OCI-LY3 (cell line): ENCODE measurements at regions not wholly inside any gene's neighbourhood (a gene's known extent, or its start where the extent isn't known, plus 50 kb on each side); places are given as distances from the start of the nearest gene placed in this dataset.
"Not testable (repeated sequence)": the region's sequence is repeated elsewhere in the genome, so short reads cannot be mapped to it uniquely, and the experiment has no call there.

Source experiments
- H2AFZ ChIP-seq: fragments of 200-600, 300-600 bp; shearing (Covaris generic); 2 replicates; pipeline ENCODE4 v1.6.0; 2014; ENCODE audit warnings: antibody characterized with exemption, low read depth, low read length
- H3K27ac ChIP-seq: fragments of 200-600, 300-600 bp; sonication (generic); 2 replicates; pipeline ENCODE4 v1.5.1; 2014; ENCODE audit warnings: mild to moderate bottlenecking, low read length, moderate library complexity, mixed read lengths
- H3K27me3 ChIP-seq: fragments of 200-600, 300-600 bp; sonication (generic); 2 replicates; pipeline ENCODE4 v1.6.1; 2014; ENCODE audit warnings: low read depth, low read length, mixed read lengths
- H3K36me3 ChIP-seq: fragments of 200-600, 300-600 bp; sonication (generic); replicated peaks from 2 replicates; pipeline ENCODE3; 2014; ENCODE audit warnings: low read depth, low read length, mixed read lengths
- H3K4me1 ChIP-seq: fragments of 300-600, 200-600 bp; sonication (generic); 2 replicates; pipeline ENCODE4 v1.6.1; 2014; ENCODE audit warnings: low read length, mixed read lengths
- H3K4me2 ChIP-seq: fragments of 200-600, 300-600 bp; sonication (generic); 2 replicates; pipeline ENCODE4 v1.6.1; 2014; ENCODE audit warnings: low read length, mixed read lengths
- H3K4me3 ChIP-seq: fragments of 300-600, 200-600 bp; sonication (generic); 2 replicates; pipeline ENCODE4 v1.5.1; 2014; ENCODE audit warnings: antibody characterized with exemption, mild to moderate bottlenecking, low read length, moderate library complexity
- H3K79me2 ChIP-seq: fragments of 300-600, 200-600 bp; shearing (Covaris generic); 2 replicates; pipeline ENCODE4 v1.6.1; 2014; ENCODE audit warnings: mild to moderate bottlenecking, low read length, mixed read lengths
- H3K9ac ChIP-seq: fragments of 300-600, 200-600 bp; shearing (Covaris generic); 2 replicates; pipeline ENCODE4 v1.6.0; 2014; ENCODE audit warnings: mild to moderate bottlenecking, low read length, moderate library complexity
- H3K9me3 ChIP-seq: fragments of 200-600, 300-600 bp; shearing (Covaris generic); 2 replicates; pipeline ENCODE4 v1.6.1; 2014; ENCODE audit warnings: low read length, mixed read lengths; ENCODE audit not compliant: insufficient read depth
- H4K20me1 ChIP-seq: fragments of 200-600, 300-600 bp; sonication (generic); 2 replicates; pipeline ENCODE4 v1.6.1; 2016; ENCODE audit warnings: low read length, mixed read lengths; ENCODE audit not compliant: insufficient read depth
- EZH2phosphoT487 ChIP-seq: fragments of 200-600 bp; shearing (Covaris generic); IDR thresholded peaks from 2 replicates; pipeline ENCODE4 v1.6.1; 2018; ENCODE audit warnings: antibody characterized with exemption, mixed run types, low read depth
- TF ChIP-seq, protein P1 (sequence below): fragments of 200-600, 300-600 bp; sonication (generic); IDR thresholded peaks from 2 replicates; pipeline ENCODE4 v1.5.1; 2014; ENCODE audit warnings: antibody characterized with exemption, low read length, low read depth

GRCh38 chr17:22119016-22119415 is 426.7 kb downstream of the KCNJ18 start:
- H4K20me1 ChIP-seq, H3K79me2 ChIP-seq, H2AFZ ChIP-seq, H3K9me3 ChIP-seq, H3K4me1 ChIP-seq, H3K27ac ChIP-seq, H3K36me3 ChIP-seq, H3K27me3 ChIP-seq, H3K9ac ChIP-seq, H3K4me3 ChIP-seq, H3K4me2 ChIP-seq: not testable (repeated sequence)

DNA sequence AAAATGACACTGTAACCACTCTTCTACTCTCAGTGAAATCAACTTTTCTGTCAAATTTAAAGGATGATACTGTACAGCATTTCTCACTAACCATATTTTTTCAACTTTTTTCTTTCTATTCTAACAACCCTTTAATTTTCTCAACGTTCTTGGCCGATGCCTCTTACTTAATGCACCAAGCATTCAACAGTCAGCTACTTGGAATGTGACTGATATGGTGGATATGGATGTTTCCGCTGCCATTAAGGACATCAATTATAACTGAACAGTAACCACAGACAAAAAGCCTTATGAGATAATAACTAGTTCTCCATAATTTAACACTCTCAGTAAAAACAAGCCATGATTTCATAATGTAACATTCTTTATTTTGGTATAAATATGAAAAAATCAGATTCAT is 427.4 kb downstream of the KCNJ18 start:
- H4K20me1 ChIP-seq, H3K27me3 ChIP-seq, H3K36me3 ChIP-seq, H3K9ac ChIP-seq, H3K4me1 ChIP-seq, H3K4me3 ChIP-seq, H3K4me2 ChIP-seq, H3K79me2 ChIP-seq, H3K27ac ChIP-seq, H3K9me3 ChIP-seq, H2AFZ ChIP-seq: not testable (repeated sequence)

DNA sequence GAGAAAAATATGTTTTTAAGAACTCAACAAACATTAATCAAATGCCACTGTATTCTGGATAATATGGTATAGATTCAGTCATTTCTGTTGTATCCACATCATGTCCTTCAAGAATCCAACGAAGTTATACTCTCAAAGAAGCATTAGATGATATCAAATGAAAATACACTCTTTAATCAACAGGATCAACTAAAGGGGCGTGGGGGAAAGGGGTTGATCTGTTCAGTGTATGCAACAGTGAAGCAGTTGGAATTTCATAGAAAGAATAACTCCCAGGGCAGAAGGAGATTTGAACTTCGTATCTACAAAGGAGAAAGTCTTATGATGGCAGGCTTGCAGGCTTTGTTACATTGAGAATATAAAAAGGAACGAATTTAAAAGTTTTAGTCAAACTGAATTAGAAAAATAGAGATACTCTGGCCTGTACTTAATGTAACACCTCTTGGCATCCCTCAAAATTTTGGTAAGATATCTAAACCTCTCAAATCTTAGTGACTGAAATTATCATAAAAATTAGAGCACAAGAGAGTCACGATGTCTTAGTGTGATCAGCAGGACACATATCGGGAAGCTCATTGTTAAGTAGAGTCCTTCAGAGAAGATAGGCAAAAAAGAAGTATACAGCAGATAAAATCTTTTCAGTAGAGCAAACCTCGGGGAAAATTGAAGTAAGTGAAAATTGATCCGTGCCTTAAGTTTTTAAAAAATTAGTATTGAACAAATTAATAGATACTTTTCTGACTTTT is 431.4 kb downstream of the KCNJ18 start:
- Histone ChIP-seq H3K4me1 (no peaks in the 10 kb centered on the region), H4K20me1 (no peaks in the 10 kb centered on the region), H3K27ac (no peak overlapping the region), H3K9me3 (0 out of 2 replicates have a peak, but pooled peaks cover 2% of the 10 kb centered on the region), H3K4me2 (no peak overlapping the region), H3K79me2 (no peaks in the 10 kb centered on the region), H3K36me3 (no peaks in the 10 kb centered on the region), H3K9ac (no peak overlapping the region), H2AFZ (no peak overlapping the region), H3K4me3 (no peak overlapping the region), H3K27me3 (no peaks in the 10 kb centered on the region)
- no peak for TF ChIP-seq EZH2phosphoT487
- TF ChIP-seq, protein P1, sequence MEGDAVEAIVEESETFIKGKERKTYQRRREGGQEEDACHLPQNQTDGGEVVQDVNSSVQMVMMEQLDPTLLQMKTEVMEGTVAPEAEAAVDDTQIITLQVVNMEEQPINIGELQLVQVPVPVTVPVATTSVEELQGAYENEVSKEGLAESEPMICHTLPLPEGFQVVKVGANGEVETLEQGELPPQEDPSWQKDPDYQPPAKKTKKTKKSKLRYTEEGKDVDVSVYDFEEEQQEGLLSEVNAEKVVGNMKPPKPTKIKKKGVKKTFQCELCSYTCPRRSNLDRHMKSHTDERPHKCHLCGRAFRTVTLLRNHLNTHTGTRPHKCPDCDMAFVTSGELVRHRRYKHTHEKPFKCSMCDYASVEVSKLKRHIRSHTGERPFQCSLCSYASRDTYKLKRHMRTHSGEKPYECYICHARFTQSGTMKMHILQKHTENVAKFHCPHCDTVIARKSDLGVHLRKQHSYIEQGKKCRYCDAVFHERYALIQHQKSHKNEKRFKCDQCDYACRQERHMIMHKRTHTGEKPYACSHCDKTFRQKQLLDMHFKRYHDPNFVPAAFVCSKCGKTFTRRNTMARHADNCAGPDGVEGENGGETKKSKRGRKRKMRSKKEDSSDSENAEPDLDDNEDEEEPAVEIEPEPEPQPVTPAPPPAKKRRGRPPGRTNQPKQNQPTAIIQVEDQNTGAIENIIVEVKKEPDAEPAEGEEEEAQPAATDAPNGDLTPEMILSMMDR: no peak

DNA sequence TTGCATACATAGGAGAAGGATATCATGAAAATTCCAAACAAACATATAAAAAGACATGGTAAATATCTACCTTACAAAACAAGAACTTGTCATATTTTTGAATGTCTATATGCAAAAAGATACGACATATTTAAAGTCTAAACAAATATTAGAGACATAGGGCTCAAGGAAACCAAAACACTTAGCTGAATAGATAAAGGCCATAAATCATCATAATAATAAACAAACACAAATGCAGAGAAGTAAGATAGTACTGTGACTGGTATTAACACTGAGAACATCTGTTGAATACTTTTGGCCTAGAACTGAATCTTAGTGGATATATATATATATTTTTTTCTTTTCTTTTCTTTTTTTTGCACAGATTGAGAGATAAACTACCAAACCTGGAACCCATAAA is 435.8 kb downstream of the KCNJ18 start:
- no peaks in the 10 kb centered on the region for H4K20me1 ChIP-seq
- H3K4me2 ChIP-seq: no peak overlapping the region
- no peaks in the 10 kb centered on the region for H3K79me2 ChIP-seq
- no peak overlapping the region for H3K9ac ChIP-seq
- no peaks in the 10 kb centered on the region for H3K4me1 ChIP-seq
- no peak overlapping the region for H3K4me3 ChIP-seq
- H3K27ac ChIP-seq: no peak overlapping the region
- H3K36me3 ChIP-seq: no peaks in the 10 kb centered on the region
- H3K27me3 ChIP-seq: no peaks in the 10 kb centered on the region
- 0 out of 2 replicates have a peak, but pooled peaks cover 2% of the 10 kb centered on the region for H3K9me3 ChIP-seq
- no peak overlapping the region for H2AFZ ChIP-seq
- TF ChIP-seq, protein P1: no peak
- no peak for TF ChIP-seq EZH2phosphoT487

DNA sequence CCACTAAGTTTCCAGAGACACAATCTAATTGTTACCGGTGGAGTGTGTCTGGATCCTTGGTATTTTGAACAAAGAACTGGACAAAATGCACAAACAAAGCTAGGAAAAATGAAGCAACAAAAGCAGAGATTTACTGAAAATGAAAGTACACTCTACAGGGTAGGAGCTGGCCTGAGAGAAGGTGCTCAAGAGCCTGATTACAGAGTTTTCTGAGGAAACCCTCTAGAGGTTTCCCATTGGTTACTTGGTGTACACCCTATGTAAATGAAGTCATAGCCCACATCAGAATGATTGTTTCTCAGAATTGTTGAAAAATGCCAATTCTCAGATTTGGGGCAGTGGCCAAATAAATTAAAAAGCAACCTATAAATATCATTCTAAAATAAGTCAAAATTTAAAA is 436.4 kb downstream of the KCNJ18 start:
- Histone ChIP-seq H4K20me1 (no peaks in the 10 kb centered on the region), H3K79me2 (no peaks in the 10 kb centered on the region), H3K27me3 (no peaks in the 10 kb centered on the region), H3K36me3 (no peaks in the 10 kb centered on the region), H3K4me2 (no peak overlapping the region), H2AFZ (no peak overlapping the region), H3K27ac (no peak overlapping the region), H3K9ac (no peak overlapping the region), H3K4me3 (no peak overlapping the region), H3K4me1 (no peaks in the 10 kb centered on the region), H3K9me3 (0 out of 2 replicates have a peak, but pooled peaks cover 2% of the 10 kb centered on the region)
- TF ChIP-seq, protein P1: no peak
- no peak for TF ChIP-seq EZH2phosphoT487

DNA sequence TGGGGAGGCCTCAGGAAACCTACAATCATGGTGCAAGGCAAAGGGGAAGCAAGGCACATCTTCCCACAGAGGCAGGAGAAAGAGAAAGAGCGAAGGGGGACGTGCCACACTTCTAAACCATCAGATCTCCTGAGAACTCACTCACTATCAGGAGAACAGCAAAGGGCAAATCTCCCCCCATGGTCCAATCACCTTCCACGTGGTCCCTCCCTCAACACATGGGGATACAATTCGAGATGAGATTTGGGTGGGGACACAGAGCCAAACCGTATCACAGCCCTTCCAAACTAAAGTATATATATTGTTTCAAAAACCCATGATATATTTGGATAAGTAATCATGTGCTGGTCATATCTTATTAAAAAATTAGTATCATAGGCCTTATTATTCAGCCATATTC is 437.6 kb downstream of the KCNJ18 start:
- H3K4me2 ChIP-seq, H3K79me2 ChIP-seq, H4K20me1 ChIP-seq, H3K9ac ChIP-seq, H3K9me3 ChIP-seq, H3K36me3 ChIP-seq, H3K27ac ChIP-seq, H3K4me3 ChIP-seq, H2AFZ ChIP-seq, H3K27me3 ChIP-seq, H3K4me1 ChIP-seq: not testable (repeated sequence)
